GM12878 (cell line): ENCODE measurements at regions not wholly inside any gene's neighbourhood (a gene's known extent, or its start where the extent isn't known, plus 50 kb on each side); places are given as distances from the start of the nearest gene placed in this dataset.

Source experiments
- ATAC-seq: fragments of 200-7000 bp; cut with Tn5 transposase; 3 replicates; pipeline ENCODE4 v1.9.1; 2020; ENCODE audit warnings: mild to moderate bottlenecking, moderate library complexity
- BruUV-seq: library from RNA; stranded (reverse); fragments of 400-500 nt; replicated peaks from 2 replicates; lab custom pipeline; 2021; lab: Mats Ljungman, UMichigan
- CTCF ChIA-PET: fragments of 300-600 bp; sonication (Branson Sonifier 250); formaldehyde crosslinking; extraction: SDS; loops from one replicate; lab custom pipeline; 2021; ENCODE audit warnings: inconsistent platforms; lab: Yijun Ruan, JAX
- POLR2A ChIA-PET: fragments of 350-600 bp; formaldehyde crosslinking; extraction: SDS; loops from one replicate; lab custom pipeline; 2021; ENCODE audit warnings: inconsistent platforms; lab: Charles Lee
- RAD21 ChIA-PET: fragments of 300-600 bp; sonication (Branson Sonifier 250); formaldehyde crosslinking; loops from one replicate; lab custom pipeline; 2023; ENCODE audit warnings: antibody characterized with exemption; ENCODE audit not compliant: unreplicated experiment; lab: Charles Lee
- SMC1A ChIA-PET: fragments of 300-600 bp; sonication (Branson Sonifier 250); formaldehyde crosslinking; loops from one replicate; lab custom pipeline; 2023; ENCODE audit not compliant: unreplicated experiment, uncharacterized antibody; lab: Charles Lee
- DNase-seq: peaks from one replicate; pipeline ENCODE4 v3.0.0-alpha.2; 2011; ENCODE audit warnings: low read depth, low spot score
- FAIRE-seq: peaks from 3 replicates; lab custom pipeline; 2011; peaks lifted over from hg19 to GRCh38; lab: Jason Lieb, UNC
- H2AFZ ChIP-seq: 2 replicates; pipeline ENCODE4 v1.6.0; 2011; ENCODE audit warnings: low read depth, low read length, control low read depth; ENCODE audit not compliant: control insufficient read depth
- H3K27ac ChIP-seq: 2 replicates; pipeline ENCODE4 v1.5.1; 2011; ENCODE audit warnings: control low read depth; ENCODE audit not compliant: control insufficient read depth, insufficient read depth
- H3K27me3 ChIP-seq, 2 experiments: replicated peaks in 1 of 2; 2 replicates each; pipeline versions ENCODE4 v1.6.0 to v1.6.1; 2011; ENCODE audit warnings: low read length in 1 of 2; ENCODE audit not compliant: control insufficient read depth in 2 of 2, insufficient read depth in 2 of 2
- H3K36me3 ChIP-seq, 2 experiments: 2 replicates each; pipeline ENCODE4 v1.5.1; 2011; ENCODE audit warnings: low read length in 1 of 2; ENCODE audit not compliant: control insufficient read depth in 2 of 2, insufficient read depth in 2 of 2
- H3K4me1 ChIP-seq: 2 replicates; pipeline ENCODE4 v1.6.1; 2011; ENCODE audit warnings: mild to moderate bottlenecking, low read length, moderate library complexity, mixed read lengths; ENCODE audit not compliant: control insufficient read depth, insufficient read depth
- H3K4me2 ChIP-seq: 2 replicates; pipeline ENCODE4 v1.6.0; 2011; ENCODE audit warnings: control low read depth; ENCODE audit not compliant: control insufficient read depth, insufficient read depth
- H3K4me3 ChIP-seq: fragments of 200-600 bp; sonication (generic); 2 replicates; pipeline ENCODE4 v1.5.1; 2016
- H3K79me2 ChIP-seq: 2 replicates; pipeline ENCODE4 v1.6.0; 2011; ENCODE audit warnings: low read length; ENCODE audit not compliant: control insufficient read depth, insufficient read depth
- H3K9ac ChIP-seq: 2 replicates; pipeline ENCODE4 v1.8.0; 2011; ENCODE audit warnings: low read length, control low read depth, mixed read lengths; ENCODE audit not compliant: control insufficient read depth, insufficient read depth
- H3K9me3 ChIP-seq: replicated peaks from 3 replicates; pipeline ENCODE4 v1.5.1; 2011; ENCODE audit warnings: mild to moderate bottlenecking, low read length; ENCODE audit not compliant: control insufficient read depth, insufficient read depth
- H4K20me1 ChIP-seq: 2 replicates; pipeline ENCODE4 v1.6.0; 2011; ENCODE audit not compliant: control insufficient read depth, insufficient read depth
- HDAC2 ChIP-seq: fragments of 200-600 bp; sonication (generic); IDR thresholded peaks from 2 replicates; pipeline ENCODE4 v1.6.1; 2017
- RELB ChIP-seq: fragments of 450-650 bp; IDR thresholded peaks from 2 replicates; pipeline ENCODE4 v1.6.1; 2017; ENCODE audit warnings: low read depth, mild to moderate bottlenecking, moderate library complexity
- WGBS: methylation state at CpG from one replicate; pipeline ENCODE4 v1.1.6; 2016; ENCODE audit warnings: low lambda C conversion rate; ENCODE audit not compliant: insufficient replicate concordance, insufficient coverage; ENCODE audit errors: missing lambda C conversion rate; 5-methylcytosine and 5-hydroxymethylcytosine counted together
- in situ Hi-C: fragments of 300-500 bp; cut with MboI; formaldehyde crosslinking; loops from 9 replicates; pipeline ENCODE4 v1.14.3; 2018; ENCODE audit warnings: mixed read lengths
- intact Hi-C: fragments of 100-400 bp; cut with micrococcal nuclease; formaldehyde crosslinking; loops from one replicate; pipeline ENCODE4 v1.14.2; 2022; ENCODE audit not compliant: unreplicated experiment

DNA sequence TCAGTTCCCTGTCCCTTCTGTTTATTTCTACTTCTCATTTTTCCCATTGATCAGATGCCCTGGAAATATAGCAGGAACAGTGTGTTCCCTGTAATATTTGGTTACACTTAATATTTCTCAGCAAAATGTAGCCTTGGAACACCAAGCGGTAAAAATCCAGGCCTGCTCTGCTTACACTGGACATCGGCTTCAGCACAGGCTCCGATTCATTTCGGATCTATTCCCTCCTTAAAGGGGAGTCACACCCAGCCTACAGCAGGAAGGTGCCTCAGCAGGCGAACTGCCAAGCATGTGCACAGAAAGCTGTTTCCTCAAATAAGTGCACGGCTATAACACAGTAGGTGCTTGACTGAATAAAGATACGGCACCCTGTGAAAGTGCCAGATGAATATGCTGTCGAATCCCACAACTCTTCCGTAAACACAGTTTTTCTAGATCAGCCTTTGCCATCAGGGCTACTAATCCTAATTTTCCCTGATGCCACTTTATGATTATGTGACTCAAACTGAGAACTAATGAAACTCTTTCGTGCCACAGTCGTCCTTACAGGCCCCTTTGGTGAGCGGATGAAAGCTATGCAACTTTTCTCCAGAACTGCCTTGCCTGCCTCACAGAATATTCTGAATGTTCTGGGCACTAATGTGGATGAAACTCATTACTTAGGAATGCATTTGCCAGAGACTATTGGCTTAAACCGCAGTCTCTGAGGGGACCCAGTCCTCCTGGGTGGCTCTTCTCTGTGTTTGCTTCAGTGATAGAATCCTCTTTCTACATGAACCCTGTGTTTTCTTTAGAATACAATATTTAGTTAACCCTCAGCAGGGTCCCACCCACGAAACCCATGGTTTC is 275.5 kb upstream of the RUNX1 start:
- intact Hi-C loops (no loop called here), in situ Hi-C loops (no loop called here)
- no peaks in the 10 kb centered on the region for H3K9me3 ChIP-seq
- H2AFZ ChIP-seq = no peak overlapping the region
- RAD21 ChIA-PET = no interaction called here
- BruUV-seq = no TSS peak
- no peak overlapping the region for H3K9ac ChIP-seq
- H3K4me3 ChIP-seq = no peak overlapping the region
- ATAC-seq (no peak), DNase-seq (no peak), FAIRE-seq (no peak)
- SMC1A ChIA-PET = no interaction called here
- TF ChIP-seq HDAC2 = no peak
- H3K27me3 ChIP-seq = peaks cover 0 to 4% of the 10 kb centered on the region in 2 experiments; a peak in 1 of 4 replicates
- 66% methylated on average over 14 of the region's 14 CpGs for WGBS
- H4K20me1 ChIP-seq = no peaks in the 10 kb centered on the region
- CTCF ChIA-PET = no interaction called here
- H3K4me2 ChIP-seq = no peak overlapping the region
- H3K4me1 ChIP-seq = peaks cover 8% of the 10 kb centered on the region
- POLR2A ChIA-PET = no interaction called here
- no peak overlapping the region for H3K27ac ChIP-seq
- H3K36me3 ChIP-seq = no peaks in the 10 kb centered on the region
- no peaks in the 10 kb centered on the region for H3K79me2 ChIP-seq

- no peak for TF ChIP-seq RELB
- TF ChIP-seq, all 136 proteins: peak for 0
- no peak overlapping the region for H3K4me2 ChIP-seq
- H3K79me2 ChIP-seq = no peaks in the 10 kb centered on the region
- ChIA-PET CTCF (no interaction called here), POLR2A (no interaction called here), RAD21 (no interaction called here), SMC1A (no interaction called here)
- no peak for ATAC-seq
- intact Hi-C loops = no loop called here
- no peak for FAIRE-seq
- no peak for DNase-seq
- WGBS = 42% methylated on average over 9 of the region's 9 CpGs
- H3K36me3 ChIP-seq = no peaks in the 10 kb centered on the region
- BruUV-seq = no TSS peak
- H3K9ac ChIP-seq = no peak overlapping the region
- H3K9me3 ChIP-seq = no peaks in the 10 kb centered on the region
- H3K4me1 ChIP-seq = peaks cover 8% of the 10 kb centered on the region
- in situ Hi-C loops = no loop called here
- H2AFZ ChIP-seq = no peak overlapping the region
- no peak overlapping the region for H3K27ac ChIP-seq
- no peaks in the 10 kb centered on the region for H4K20me1 ChIP-seq
- peaks cover 0 to 4% of the 10 kb centered on the region in 2 experiments; a peak in 2 of 4 replicates for H3K27me3 ChIP-seq
- H3K4me3 ChIP-seq = no peak overlapping the region
Measured at GRCh38 chr21:35323947-35324346, 274.8 kb upstream of the RUNX1 start.
